NCI-H446 (cell line): ENCODE measurements at regions not wholly inside any gene's neighbourhood (a gene's known extent, or its start where the extent isn't known, plus 50 kb on each side); places are given as distances from the start of the nearest gene placed in this dataset.
"Not testable (repeated sequence)": the region's sequence is repeated elsewhere in the genome, so short reads cannot be mapped to it uniquely, and the experiment has no call there.

Experiments used
- DNase-seq, 2 experiments: peaks; one replicate each; lab custom pipeline; 2025; lab: John Stamatoyannopoulos, UW

DNA sequence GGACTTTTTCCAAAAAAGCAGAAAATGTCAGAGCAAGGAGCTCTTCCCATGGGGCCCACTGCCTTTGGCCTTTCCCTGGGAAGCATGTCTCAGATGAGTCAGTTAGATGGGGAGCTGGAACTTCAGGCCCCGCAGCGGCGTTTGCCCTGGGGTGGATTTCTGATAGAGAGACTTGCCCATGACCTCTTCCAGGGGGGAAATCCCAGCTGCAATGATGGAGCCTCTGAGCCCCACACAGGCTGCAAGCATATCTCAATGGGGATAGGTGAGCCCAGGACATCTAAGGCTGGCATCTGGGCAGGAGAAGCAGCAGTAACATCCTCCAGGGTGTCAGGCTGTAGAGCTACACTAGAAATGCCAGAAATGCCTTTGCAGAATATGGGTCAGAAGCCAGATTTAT lies 269.2 kb upstream of the TCERG1L start:
- no peak for DNase-seq

DNA sequence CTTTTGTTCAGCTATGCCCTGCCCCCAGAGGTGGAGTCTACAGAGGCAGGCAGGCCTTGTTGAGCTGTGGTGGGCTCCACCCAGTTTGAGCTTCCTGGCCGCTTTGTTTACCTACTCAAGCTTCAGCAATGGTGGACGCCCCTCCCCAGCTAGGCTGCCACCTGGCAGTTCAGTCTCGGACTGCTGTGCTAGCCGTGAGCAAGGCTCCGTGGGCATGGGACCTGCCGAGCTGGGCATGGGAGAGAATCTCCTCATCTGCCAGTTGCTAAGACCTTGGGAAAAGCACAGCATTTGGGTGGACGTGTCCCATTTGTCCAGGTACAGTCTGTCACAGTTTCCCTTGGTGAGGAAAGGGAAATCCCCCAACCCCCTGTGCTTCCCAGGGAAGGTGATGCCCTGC lies 270.0 kb upstream of the TCERG1L start:
- DNase-seq, result not testable (repeated sequence)

DNA sequence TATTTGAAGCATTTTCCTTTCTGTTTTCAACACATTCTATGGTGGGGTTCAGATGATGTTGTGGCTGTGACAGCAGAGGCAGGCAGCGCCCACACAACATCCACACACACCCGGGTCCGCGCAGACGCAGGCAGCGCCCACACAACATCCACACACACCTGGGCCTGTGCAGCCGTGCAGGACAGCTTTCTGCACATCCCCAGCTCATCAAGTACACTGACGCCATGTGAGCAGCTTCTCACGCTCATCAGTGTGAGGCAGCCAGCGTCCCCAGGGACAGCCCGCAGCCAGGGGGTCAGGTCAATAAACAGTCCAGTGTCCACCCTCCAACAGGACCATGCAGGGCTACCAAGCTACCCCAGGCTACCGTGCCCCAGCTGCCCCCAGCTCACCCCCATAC lies 272.8 kb upstream of the TCERG1L start:
- DNase-seq, result no peak

DNA sequence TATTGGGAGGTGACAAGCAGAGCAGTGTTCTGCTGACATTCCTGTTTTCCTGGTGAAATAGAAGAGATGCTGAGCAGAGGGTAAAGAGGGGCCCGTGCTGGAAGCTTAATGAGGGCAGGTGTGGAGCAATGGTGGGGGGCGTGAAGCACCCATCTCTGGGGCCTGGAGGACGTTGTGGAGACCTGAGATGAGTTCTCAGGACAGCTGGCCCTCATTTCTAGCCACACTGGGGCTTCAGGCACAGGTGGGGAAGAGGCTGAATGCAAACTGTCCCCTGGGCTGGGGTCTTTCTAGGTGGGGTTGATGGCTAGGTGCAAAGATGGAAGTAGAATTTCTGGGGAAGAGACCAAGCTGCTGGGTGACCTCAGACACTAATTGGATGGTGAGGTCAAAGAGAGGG lies 274.2 kb upstream of the TCERG1L start:
- DNase-seq, result no peak

DNA sequence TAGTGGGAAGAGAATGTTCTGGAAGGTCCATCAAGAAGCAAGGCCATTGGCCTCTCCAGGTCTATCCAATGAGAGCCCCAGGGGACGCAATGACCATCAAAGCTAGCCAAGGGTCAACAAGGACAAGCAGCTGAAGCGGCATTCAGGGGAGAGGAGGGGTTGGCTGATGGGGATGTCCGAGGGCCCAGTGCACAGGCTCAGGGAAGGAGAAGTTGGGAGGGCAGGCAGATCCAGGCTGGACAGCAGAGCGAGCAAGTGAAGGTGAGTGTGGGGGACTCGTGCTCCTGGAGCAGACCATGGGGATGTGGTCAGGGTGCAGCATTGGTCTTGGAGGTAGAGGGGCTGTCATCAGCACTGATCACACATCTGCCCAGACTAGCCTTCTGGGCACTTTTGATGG lies 275.4 kb upstream of the TCERG1L start:
- no peak for DNase-seq

DNA sequence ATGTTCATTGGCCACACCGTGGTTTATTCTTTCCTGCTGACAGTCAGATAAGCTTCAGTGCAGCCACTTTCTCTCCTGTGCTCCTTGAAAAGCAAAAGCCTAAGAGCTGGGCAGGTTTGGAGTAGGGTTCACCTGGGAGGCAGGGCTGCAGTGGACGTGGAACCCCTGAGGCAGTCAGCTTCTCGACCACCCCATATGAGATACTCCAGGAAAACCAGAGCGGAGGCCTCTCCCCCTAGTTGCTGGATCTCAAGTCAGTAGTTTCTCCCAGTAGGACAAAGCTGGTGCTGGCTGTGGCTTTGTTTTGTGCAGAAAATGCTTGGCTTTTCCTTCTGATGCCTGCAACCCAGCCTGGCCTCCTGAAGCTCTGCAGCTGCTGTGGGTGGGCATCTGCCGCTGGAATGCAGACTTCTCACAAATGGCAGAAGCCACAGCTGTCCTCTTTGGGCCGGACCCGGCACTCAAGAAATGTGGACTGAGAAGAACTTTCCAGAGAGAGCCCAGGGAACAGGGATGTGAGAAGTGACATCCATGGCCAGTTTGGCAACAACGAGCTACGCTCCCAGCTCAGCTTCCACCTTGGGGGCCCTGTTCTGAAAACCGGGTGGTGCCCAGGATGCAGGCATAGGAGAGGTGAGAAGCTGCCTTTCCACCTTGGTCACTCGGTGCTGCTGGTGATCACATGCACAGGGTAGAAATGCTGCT lies 276.6 kb upstream of the TCERG1L start:
- DNase-seq, result no peak

DNA sequence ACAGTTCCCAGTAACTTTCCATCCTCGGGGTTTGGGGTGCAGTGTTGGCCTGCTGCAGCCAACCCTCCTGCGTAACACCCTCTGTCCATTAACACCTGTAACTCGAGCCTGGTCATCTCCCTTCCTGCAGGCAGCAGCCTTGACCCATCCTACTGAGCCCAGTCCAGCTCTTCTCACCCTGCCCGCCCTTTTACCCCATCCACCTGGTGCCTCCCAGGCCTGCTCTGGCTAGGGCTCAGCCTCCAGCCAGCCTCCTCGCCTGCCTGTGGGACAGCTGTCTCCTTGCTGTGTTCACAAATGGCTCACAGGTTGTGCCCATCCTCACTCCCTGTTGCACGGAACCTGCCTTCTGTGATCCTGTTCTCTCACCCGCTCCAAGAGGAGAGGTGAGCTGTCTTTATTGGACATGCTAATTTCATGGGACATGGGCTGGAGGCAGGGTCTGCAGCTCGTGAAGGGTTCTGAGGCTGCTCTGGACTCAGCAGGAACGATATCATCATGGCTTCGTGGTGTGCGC lies 277.2 kb upstream of the TCERG1L start:
- no peak for DNase-seq

DNA sequence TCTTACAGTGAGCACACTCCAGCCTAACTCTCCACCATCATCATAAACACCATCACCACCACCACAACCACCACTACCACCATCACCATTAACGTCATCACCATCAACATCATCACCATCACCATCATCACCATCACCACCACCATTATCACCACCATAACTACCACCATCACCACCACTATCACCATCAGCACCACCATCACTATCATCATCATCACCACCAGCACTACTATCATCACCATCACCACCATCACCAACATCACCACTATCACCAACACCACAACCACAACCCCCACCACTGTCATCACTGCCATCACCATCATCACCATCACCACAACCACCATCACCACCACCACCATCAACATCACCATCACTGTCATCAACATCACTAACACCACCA lies 279.0 kb upstream of the TCERG1L start:
- no peak for DNase-seq

DNA sequence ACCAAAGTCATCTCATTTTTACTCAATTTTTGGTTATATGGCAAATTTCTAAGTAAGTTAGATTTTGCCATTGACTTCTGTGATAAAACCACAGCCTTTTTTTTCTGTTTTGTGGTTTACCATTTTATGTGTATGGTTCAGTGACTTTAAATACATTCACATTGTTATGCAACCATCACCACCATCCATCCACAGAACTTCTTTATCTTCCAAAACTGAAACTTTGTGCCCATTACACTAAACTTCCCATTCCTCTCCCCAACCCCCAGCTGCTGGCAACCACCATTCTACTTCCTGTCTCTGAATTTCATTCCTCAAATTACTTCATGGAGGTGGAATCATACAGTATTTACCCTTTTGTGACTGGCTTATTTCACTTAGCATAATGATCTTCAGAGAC lies 280.4 kb upstream of the TCERG1L start:
- DNase-seq, result no peak

DNA sequence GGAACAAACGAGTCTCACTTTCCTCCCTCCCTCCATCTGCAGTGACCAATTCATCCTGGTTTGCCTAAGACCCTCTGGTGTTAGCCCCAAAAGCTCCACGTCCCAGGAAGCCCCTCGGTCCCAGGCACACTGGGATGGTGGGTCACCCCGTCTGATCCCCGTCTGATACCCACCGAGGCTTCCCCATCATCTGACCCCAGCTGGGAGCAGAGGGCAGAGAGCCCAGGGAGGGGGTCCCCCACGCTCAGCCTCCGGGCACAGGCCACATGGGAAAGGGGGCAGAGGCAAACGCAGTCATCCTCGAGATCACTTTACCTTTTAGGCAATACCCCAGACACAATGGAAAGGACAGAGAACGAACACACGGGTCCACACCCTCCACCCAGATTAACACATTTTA lies 291.6 kb upstream of the PPP2R2D start:
- DNase-seq, result no peak

DNA sequence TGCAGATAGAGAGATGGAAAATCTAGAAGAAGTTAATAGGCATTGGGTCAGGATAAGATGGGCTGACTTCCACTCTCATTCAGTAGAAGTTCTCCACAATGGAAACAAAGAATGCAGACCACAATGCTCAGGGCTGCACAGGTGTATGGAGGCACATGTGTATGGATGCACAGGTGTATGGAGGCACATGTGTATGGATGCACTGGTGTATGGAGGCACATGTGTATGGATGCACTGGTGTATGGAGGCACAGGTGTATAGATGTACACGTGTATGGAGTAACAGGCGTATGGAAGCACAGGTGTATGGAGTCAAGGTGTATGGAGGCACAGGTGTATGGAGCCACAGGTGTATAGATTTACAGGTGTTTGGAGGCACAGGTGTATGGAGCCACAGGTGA lies 285.7 kb upstream of the PPP2R2D start:
- no peak for DNase-seq

DNA sequence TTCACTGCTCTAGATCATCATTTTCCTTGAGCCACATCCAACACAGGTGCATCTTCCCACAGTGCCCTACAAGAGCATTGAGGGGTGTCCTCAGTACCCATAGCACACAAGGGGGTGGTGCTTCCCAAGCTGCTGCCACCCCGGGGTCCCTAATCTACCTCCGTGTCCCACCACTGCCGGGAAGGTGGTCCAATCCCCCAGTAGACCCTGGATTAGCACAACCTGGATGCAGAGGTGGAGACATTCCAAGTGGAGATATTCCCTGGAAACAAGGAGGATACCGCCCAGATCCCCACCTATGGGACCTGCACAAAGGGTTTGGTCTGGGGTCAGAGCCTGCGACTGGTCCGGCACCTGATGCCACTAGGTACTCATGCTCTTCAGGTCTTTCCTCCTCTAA lies 284.8 kb upstream of the PPP2R2D start:
- no peak for DNase-seq

DNA sequence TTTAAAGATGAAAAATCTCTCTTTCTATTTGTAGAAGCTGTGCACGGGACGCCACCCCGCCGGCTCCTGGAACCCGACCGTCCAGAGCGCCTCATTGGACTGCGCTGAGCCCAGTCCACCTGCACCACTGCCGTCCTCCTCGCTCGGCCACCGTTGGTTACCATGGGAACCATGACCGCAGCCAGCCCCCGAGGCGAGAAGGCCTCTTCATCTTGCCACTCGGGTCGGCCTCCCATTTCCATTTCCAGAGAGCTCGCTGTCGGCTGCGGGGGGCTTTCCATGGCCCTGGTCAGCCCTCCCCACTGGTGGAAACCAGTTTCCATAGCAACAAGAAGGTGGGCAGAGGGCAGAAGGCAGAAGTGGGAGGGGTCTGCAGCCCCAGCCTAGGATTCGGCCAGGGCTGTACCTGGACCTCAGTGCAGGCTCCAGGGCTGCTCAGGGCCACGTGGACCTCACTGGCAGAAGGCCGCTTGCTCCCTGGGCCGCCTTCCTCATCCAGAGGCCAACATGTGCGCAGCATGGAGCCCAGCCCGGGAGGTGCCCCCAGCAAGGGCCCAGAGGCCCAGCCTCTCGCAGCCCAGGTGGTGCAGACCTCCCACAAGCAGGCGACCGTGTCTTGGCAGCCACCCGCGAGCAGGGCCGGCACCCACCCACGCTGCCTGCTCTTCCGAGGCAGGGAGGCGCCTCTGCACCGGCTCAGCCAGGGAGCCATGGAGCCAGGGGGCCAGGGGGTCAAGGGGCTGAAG lies 283.5 kb upstream of the PPP2R2D start:
- no peak for DNase-seq

DNA sequence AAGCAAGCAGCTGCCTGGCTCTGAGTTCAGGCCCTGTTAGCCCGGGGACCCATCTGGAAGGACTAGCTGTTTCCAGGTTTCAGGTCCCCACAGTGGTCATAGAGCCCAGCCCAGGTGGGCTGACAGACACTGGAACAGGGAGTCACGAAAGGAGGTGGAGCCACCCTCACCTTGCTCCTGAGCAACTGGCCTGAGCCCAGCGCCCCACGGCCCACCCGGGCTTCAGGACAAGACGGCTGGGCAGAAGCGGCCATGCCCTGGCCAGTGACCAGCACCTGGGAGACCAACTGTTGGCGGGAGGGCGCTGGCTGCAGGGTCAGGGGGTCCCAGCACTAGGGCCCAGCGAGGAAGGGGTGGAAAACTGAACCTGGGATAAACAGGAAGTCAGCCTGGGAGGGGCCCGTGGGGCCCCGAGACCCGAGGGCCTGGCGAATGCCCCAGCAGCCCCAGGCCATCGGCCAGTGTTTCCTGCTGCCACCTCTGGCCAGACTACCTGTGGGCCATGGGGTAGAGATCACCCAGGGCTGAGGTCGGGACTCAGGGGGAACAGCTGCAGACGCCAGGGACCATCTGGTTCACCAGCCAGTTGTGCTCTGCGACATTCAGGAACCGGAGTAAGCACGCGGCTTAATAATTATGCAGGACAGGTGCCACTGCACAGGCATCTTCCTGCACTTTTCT lies 282.1 kb upstream of the PPP2R2D start:
- DNase-seq, result no peak

DNA sequence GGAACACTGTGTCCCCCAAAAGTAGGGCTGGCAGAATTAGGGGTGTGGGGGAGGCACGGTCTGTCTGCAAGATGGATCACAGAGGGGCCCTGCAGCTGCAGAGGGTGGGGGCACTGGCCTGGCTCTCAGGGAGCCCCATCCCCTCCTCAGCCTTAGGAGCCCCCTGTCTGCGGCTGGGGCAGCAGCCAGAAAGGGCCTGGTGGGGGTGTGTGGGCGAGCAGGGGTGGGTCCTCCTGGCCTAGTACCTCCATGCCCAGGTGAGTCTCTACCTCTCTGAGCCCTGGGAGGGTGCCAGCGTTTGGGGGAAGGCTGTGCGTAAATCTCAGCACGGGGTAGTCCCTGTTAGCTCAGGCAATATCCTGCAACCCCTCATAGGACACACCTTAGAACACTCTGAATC lies 280.5 kb upstream of the PPP2R2D start:
- DNase-seq, result no peak

DNA sequence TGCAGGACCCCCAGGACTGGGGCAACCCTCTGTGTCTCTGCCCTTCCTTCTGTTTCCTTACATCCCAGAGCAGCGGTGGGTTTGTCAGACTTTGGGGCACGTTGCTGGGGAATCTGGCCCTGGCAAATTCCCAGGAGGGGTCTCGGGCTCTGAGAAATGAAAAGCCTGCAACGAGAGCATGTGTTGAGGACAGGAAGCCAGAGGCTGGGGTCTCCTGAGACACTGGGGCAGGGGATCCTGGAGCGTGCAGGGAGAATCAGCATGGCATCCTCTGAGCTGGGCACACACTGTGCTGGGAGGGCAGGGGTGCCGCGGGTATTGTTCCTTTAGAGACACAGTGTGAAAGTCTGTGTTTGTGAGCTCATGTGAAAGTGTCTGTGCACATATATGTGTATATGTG lies 279.9 kb upstream of the PPP2R2D start:
- DNase-seq, result no peak

DNA sequence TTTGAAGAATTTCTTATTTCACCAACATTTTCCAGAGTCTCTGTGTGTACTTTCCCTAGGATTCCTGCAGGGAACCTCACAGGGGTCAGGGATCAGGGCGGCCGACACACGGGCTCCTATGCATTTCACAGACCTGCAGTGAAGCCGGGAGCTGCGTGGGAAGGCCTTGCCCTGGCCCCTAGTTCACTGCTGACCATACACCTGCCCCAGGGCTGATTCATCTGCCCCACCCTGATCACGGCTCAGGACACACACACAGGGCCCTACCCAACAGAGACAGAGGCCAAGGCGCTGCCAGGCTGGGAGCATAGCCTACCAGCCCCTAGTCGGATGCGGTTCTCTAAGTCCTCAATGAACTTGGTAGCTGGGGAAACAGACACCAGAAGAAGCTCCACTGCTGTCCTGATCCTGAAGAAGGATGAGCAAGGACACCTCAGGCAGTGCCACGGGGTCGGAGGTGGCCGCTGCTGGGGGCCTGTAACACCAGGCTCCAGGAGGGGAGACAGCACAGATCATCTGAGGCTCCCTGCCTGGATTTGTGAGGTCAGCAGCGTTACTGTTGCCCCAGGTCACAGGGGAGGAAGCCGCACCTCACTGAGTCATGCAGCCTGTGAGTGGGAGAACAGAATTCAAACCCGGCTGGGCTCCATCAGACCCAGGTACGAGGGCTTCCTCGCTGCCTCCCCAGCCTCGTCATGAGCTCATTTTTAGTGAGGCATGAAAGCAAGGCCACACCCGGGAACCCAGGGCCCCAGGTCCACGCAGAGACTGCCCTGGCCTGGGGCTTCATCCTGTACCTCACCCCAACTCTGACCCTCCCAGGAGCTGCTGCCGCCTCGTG lies 278.8 kb upstream of the PPP2R2D start:
- no peak for DNase-seq

DNA sequence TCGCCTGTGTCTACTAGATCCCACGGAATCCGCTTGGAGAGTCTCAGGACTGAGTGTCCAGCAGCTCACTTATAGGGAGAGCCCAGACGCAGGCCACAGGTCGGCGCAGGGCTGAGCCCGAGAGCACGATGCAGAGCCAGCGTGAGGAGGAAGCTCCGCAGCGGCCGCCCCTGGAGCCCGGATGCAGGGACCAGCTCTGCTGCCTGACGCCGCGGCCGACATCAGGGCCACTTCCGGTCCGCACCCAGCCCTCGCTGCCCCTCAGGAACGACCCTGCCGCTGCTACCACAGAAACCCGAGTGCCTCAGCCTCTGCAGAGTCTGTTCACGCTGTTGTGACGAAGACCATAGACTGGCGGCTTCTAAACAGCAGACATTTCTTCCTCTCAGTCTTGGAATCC lies 275.8 kb upstream of the PPP2R2D start:
- DNase-seq, result no peak

DNA sequence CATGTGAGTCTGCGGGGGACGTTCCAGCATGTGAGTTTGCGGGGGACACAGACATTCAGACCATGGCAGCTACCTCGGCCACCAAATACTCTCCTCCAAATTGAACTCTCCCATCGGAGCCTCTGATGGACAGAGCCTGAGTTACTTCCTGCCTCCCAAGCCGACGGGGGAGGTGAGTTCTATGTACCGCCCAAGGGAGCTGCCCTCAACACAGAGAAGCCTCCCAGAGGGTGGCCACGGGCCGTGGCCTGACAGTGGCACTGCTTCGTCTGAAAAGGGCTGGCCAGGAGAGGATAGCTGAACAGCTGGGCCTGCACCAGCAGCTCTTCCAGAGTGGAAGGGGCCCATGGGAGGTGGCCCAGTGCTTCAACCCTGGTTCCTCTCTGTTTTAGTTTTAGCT lies 274.5 kb upstream of the PPP2R2D start:
- no peak for DNase-seq

DNA sequence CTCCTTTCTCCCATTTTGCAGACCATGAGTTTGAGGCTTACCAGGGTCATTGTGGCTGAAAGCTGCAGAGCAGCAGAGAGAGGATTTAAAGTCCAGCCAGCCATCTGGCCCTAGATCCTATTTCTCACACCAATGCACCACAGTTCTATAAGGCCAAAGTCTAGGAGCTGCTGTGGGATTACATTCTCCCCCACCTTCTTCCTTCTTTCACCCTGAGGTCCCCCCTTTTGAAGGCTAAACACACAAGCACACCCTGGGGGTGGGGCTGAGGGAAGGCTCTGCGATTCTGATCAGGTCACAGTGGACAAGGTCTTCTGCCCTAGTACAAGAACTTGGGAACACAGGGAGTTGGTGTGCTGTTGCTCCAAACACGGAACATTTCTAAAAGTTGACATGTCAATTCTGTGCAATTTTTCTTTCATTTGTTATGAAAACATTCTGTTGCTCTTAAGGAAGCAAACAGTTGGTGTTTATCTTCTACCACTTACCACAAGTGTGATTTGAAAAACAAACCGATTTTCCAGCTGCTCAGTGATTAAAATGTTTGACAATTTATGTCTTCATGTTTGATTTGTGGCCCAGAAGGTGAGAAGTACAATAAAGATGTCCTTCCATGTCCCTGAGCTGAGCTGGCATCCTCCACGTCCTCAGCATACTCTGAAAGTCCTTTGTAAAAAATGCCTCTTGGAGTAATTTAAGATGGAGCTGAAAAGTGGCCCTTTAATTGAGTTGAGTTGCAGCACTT lies 271.6 kb upstream of the PPP2R2D start:
- no peak for DNase-seq

DNA sequence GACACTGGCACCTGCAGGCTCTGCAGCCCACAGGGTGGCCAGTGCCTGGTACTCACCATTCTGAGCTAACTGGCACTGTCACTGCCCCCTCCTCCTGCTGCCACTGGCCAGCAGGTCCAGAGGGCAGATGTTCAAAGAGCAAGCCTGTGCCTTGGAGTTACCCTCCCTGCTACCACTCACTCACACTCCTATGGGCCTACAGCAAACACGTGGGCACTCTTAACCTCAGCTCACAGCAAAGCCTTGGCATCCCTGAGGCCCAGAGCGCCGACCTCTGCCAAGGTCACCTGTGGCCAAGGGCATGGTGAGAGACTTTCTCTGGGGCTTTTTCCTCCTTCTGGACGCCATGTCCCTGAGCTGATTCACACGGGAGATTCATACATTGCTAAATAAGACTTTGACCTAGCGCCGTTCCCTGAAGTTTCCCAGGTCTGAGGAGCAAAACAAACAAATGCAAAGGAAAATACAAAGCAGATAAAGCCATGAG lies 270.0 kb upstream of the PPP2R2D start:
- no peak for DNase-seq
